ENCODE measurements at regions not wholly inside any gene's neighbourhood (a gene's known extent, or its start where the extent isn't known, plus 50 kb on each side); places are given as distances from the start of the nearest gene placed in this dataset.

GRCh38 chr1:4307468-4307845 is 347.0 kb upstream of the AJAP1 start:
- TF ChIP-seq, protein P1, sequence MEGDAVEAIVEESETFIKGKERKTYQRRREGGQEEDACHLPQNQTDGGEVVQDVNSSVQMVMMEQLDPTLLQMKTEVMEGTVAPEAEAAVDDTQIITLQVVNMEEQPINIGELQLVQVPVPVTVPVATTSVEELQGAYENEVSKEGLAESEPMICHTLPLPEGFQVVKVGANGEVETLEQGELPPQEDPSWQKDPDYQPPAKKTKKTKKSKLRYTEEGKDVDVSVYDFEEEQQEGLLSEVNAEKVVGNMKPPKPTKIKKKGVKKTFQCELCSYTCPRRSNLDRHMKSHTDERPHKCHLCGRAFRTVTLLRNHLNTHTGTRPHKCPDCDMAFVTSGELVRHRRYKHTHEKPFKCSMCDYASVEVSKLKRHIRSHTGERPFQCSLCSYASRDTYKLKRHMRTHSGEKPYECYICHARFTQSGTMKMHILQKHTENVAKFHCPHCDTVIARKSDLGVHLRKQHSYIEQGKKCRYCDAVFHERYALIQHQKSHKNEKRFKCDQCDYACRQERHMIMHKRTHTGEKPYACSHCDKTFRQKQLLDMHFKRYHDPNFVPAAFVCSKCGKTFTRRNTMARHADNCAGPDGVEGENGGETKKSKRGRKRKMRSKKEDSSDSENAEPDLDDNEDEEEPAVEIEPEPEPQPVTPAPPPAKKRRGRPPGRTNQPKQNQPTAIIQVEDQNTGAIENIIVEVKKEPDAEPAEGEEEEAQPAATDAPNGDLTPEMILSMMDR (IDR thresholded peaks at IDR 0.05): no peak
- TF ChIP-seq POLR2A (IDR thresholded peaks at IDR 0.05): no peak
